Osteocyte (in vitro differentiated cells): ENCODE measurements at regions not wholly inside any gene's neighbourhood (a gene's known extent, or its start where the extent isn't known, plus 50 kb on each side); places are given as distances from the start of the nearest gene placed in this dataset.
"Not testable (repeated sequence)": the region's sequence is repeated elsewhere in the genome, so short reads cannot be mapped to it uniquely, and the experiment has no call there.

Experiments
- DNase-seq: peaks from one replicate; pipeline ENCODE4 v3.0.0; 2021; ENCODE audit warnings: mixed read lengths; ENCODE audit not compliant: unreplicated experiment; ENCODE audit errors: extremely low spot score
- H3K27ac Mint-ChIP-seq: one replicate; pipeline ENCODE4 v1.8.0; 2021; ENCODE audit warnings: mild to moderate bottlenecking, mixed read lengths; ENCODE audit not compliant: unreplicated experiment
- H3K27me3 Mint-ChIP-seq: one replicate; pipeline ENCODE4 v1.8.0; 2021; ENCODE audit warnings: mixed read lengths; ENCODE audit not compliant: unreplicated experiment
- H3K36me3 Mint-ChIP-seq: one replicate; pipeline ENCODE4 v1.8.0; 2021; ENCODE audit warnings: mixed read lengths; ENCODE audit not compliant: unreplicated experiment
- H3K4me1 Mint-ChIP-seq: one replicate; pipeline ENCODE4 v1.8.0; 2021; ENCODE audit warnings: mixed read lengths; ENCODE audit not compliant: unreplicated experiment
- H3K4me3 Mint-ChIP-seq: one replicate; pipeline ENCODE4 v1.8.0; 2021; ENCODE audit warnings: mild to moderate bottlenecking, moderate library complexity, mixed read lengths; ENCODE audit not compliant: unreplicated experiment
- H3K9me3 Mint-ChIP-seq: one replicate; pipeline ENCODE4 v1.8.0; 2021; ENCODE audit warnings: mixed read lengths; ENCODE audit not compliant: unreplicated experiment
- CTCF ChIP-seq: fragments of 200-600 bp; sonication (generic); IDR thresholded peaks from 2 replicates; pipeline ENCODE4 v1.5.0; 2021; ENCODE audit warnings: antibody characterized with exemption, mild to moderate bottlenecking, moderate library complexity

GRCh38 chr7:16940776-16941175 is 59.0 kb upstream of the AGR3 start:
- no peak for TF ChIP-seq CTCF
- peaks cover 4% of the 10 kb centered on the region for H3K36me3 Mint-ChIP-seq
- H3K27me3 Mint-ChIP-seq: no peaks in the 10 kb centered on the region
- no peaks in the 10 kb centered on the region for H3K4me1 Mint-ChIP-seq
- H3K27ac Mint-ChIP-seq: no peak overlapping the region
- H3K4me3 Mint-ChIP-seq: no peak overlapping the region
- H3K9me3 Mint-ChIP-seq: no peaks in the 10 kb centered on the region
- DNase-seq: no peak

- TF ChIP-seq CTCF: no peak
- Mint-ChIP-seq H3K27me3 (no peaks in the 10 kb centered on the region), H3K27ac (no peak overlapping the region), H3K4me1 (no peaks in the 10 kb centered on the region), H3K9me3 (peaks cover 7% of the 10 kb centered on the region), H3K36me3 (peaks cover 10% of the 10 kb centered on the region), H3K4me3 (no peak overlapping the region)
- no peak for DNase-seq
These were observed 61.2 kb upstream of the AGR3 start for GRCh38 chr7:16942929-16943509.

- Mint-ChIP-seq H3K27ac (no peak overlapping the region), H3K4me3 (no peak overlapping the region), H3K27me3 (no peaks in the 10 kb centered on the region), H3K4me1 (no peaks in the 10 kb centered on the region), H3K36me3 (peaks cover 13% of the 10 kb centered on the region), H3K9me3 (peaks cover 13% of the 10 kb centered on the region)
- TF ChIP-seq CTCF: no peak
- DNase-seq: no peak
These were observed 63.2 kb upstream of the AGR3 start for GRCh38 chr7:16944936-16945335.

- H3K9me3 Mint-ChIP-seq: peaks cover 13% of the 10 kb centered on the region
- no peaks in the 10 kb centered on the region for H3K4me1 Mint-ChIP-seq
- no peaks in the 10 kb centered on the region for H3K27me3 Mint-ChIP-seq
- H3K4me3 Mint-ChIP-seq: no peak overlapping the region
- no peak for TF ChIP-seq CTCF
- DNase-seq: no peak
- no peak overlapping the region for H3K27ac Mint-ChIP-seq
- peaks cover 13% of the 10 kb centered on the region for H3K36me3 Mint-ChIP-seq
These were observed 63.6 kb upstream of the AGR3 start for GRCh38 chr7:16945372-16945771.

GRCh38 chr7:16948110-16948509 is 66.3 kb upstream of the AGR3 start:
- peaks cover 13% of the 10 kb centered on the region for H3K36me3 Mint-ChIP-seq
- H3K9me3 Mint-ChIP-seq: peaks cover 13% of the 10 kb centered on the region
- H3K27ac Mint-ChIP-seq, H3K4me3 Mint-ChIP-seq, H3K27me3 Mint-ChIP-seq, DNase-seq: not testable (repeated sequence)
- H3K4me1 Mint-ChIP-seq: peaks cover 12% of the 10 kb centered on the region
